ENCODE measurements at regions not wholly inside any gene's neighbourhood (a gene's known extent, or its start where the extent isn't known, plus 50 kb on each side); places are given as distances from the start of the nearest gene placed in this dataset.
"Not testable (repeated sequence)": the region's sequence is repeated elsewhere in the genome, so short reads cannot be mapped to it uniquely, and the experiment has no call there.

GRCh38 chr10:27319139-27319538 is 78.5 kb upstream of the ACBD5 start:
- not testable (repeated sequence) for TF ChIP-seq CTCF, POLR2A (IDR thresholded peaks at IDR 0.05)
